ENCODE measurements at regions not wholly inside any gene's neighbourhood (a gene's known extent, or its start where the extent isn't known, plus 50 kb on each side); places are given as distances from the start of the nearest gene placed in this dataset.

DNA sequence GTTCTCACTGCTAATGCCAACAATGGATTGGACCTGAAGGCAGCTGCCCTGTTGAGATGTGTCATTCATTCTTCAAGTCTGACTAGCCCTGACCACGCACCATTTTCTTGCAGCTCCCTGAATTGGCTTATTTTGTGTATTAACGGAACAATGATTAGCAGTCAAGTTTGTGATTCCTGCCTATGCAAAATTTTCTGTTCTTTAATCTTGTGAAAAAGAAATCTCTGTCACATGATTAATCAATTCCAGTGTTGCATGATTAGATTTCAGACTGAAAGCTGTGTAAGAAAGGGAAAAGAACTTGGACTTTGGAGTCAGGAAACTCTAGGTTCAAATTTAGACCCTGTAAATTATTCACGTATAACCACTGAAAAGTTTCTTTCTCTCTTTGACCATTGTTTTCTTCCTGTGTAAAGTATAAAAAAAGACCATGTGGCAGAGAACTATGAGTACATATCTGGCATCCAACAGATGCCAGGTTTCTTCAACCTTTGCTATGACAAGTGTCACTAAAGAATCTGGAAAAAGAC is 64.5 kb upstream of the SLC10A2 start:
- H3K4me3 ChIP-seq: no peak overlapping the region
- H3K27ac ChIP-seq: peak overlapping the region in 1 of 3 donors; percentile 18
- no peaks in the 10 kb centered on the region for H3K36me3 ChIP-seq

DNA sequence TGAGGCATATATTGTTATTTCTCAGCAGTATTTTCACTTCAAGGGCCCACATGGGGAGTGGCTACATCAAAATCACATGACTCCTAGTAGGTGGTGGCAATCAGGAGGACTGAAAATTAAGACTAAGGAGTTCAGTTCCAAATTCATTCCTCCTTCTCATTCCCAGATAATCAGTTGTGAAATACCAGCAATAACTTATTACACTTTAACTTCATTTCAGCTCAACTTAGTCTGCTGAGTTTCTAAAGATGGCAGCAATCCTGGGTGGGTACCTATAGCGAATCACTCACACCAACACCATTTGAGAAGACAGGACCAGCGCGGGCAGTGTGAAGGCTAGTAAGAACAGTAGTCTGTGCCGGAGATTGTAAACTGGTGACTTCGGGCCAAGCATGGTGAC is 63.9 kb upstream of the SLC10A2 start:
- intact Hi-C loops (cut with DNase I): no loop called here
- no peak for DNase-seq
- Histone ChIP-seq H3K9me3 (no peaks in the 10 kb centered on the region), H3K4me1 (peaks cover 0 to 11% (median 0%) of the 10 kb centered on the region in 4 donors), H3K36me3 (no peaks in the 10 kb centered on the region), H3K27ac (no peak overlapping the region), H3K27me3 (no peaks in the 10 kb centered on the region), H3K4me3 (no peak overlapping the region)
- TF ChIP-seq POLR2A (IDR thresholded peaks at IDR 0.05): no peak
- TF ChIP-seq, protein P1, sequence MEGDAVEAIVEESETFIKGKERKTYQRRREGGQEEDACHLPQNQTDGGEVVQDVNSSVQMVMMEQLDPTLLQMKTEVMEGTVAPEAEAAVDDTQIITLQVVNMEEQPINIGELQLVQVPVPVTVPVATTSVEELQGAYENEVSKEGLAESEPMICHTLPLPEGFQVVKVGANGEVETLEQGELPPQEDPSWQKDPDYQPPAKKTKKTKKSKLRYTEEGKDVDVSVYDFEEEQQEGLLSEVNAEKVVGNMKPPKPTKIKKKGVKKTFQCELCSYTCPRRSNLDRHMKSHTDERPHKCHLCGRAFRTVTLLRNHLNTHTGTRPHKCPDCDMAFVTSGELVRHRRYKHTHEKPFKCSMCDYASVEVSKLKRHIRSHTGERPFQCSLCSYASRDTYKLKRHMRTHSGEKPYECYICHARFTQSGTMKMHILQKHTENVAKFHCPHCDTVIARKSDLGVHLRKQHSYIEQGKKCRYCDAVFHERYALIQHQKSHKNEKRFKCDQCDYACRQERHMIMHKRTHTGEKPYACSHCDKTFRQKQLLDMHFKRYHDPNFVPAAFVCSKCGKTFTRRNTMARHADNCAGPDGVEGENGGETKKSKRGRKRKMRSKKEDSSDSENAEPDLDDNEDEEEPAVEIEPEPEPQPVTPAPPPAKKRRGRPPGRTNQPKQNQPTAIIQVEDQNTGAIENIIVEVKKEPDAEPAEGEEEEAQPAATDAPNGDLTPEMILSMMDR (IDR thresholded peaks at IDR 0.05): no peak
- peak in 1 of 4 donors; percentile 11 for ATAC-seq
- WGBS (ENCODE audit: insufficient coverage, low coverage, low lambda C conversion rate, missing lambda C conversion rate): 81% methylated on average over 5 of the region's 5 CpGs

More for the DNA sequence above, 64.5 kb upstream of the SLC10A2 start:
- DNase-seq (no peak), ATAC-seq (peak; percentile 27 to 70 (median 58))
- intact Hi-C loops (cut with DNase I): no loop called here
- peaks cover 0 to 11% (median 0%) of the 10 kb centered on the region in 4 donors for H3K4me1 ChIP-seq
- H3K9me3 ChIP-seq: no peaks in the 10 kb centered on the region
- H3K27me3 ChIP-seq: no peaks in the 10 kb centered on the region
- WGBS (ENCODE audit: insufficient coverage, low coverage, low lambda C conversion rate, missing lambda C conversion rate): 35% methylated on average over 3 of the region's 3 CpGs
- TF ChIP-seq, protein P1 (IDR thresholded peaks at IDR 0.05): no peak
- TF ChIP-seq POLR2A (IDR thresholded peaks at IDR 0.05): no peak

Small RNA genes lying in the stretch of these regions (small RNA-seq; reads per million reads assigned to genes)
- gene RF00402 (0 reads per million in 2 experiments), gene RF02090 (0 reads per million in 2 experiments), gene RF02091 (0 reads per million in 2 experiments), gene RNA5SP38 (0.10 to 0.13 reads per million in 2 experiments)

All from right lobe of liver (tissue), 6 donors.